ENCODE measurements at regions not wholly inside any gene's neighbourhood (a gene's known extent, or its start where the extent isn't known, plus 50 kb on each side); places are given as distances from the start of the nearest gene placed in this dataset.

GRCh38 chr5:166947045-166947444 is 1344.4 kb upstream of the WWC1 start:
- no peak for TF ChIP-seq ZBTB26 (CRISPR knock-in tag; IDR thresholded peaks at IDR 0.05; ENCODE audit: borderline replicate concordance)
- TF ChIP-seq ZNF407 (CRISPR knock-in tag; IDR thresholded peaks at IDR 0.05; ENCODE audit: not compliant biosample characterization), result no peak
- TF ChIP-seq FOXM1 (CRISPR knock-in tag; IDR thresholded peaks at IDR 0.05), result no peak
- TF ChIP-seq CTCF (CRISPR knock-in tag; IDR thresholded peaks at IDR 0.05), result no peak
- no peak for TF ChIP-seq KDM1A (CRISPR knock-in tag; IDR thresholded peaks at IDR 0.05)
- TF ChIP-seq ZNF143 (CRISPR knock-in tag; IDR thresholded peaks at IDR 0.05), result no peak
